K562 (cell line): ENCODE measurements at regions not wholly inside any gene's neighbourhood (a gene's known extent, or its start where the extent isn't known, plus 50 kb on each side); places are given as distances from the start of the nearest gene placed in this dataset.

Source experiments
- EZH2 ChIP-seq: IDR thresholded peaks from 2 replicates; pipeline ENCODE4 v1.6.1; 2012; ENCODE audit warnings: low read depth, mild to moderate bottlenecking, inconsistent platforms, low read length, borderline replicate concordance
- KAT7 ChIP-seq: sonication (generic); formaldehyde crosslinking; IDR thresholded peaks from 2 replicates; pipeline ENCODE4 v1.8.0; 2022; ENCODE audit warnings: missing genetic modification reagents, mild to moderate bottlenecking, borderline replicate concordance
- KDM5B ChIP-seq: fragments of 200-600 bp; sonication (generic); IDR thresholded peaks from 2 replicates; pipeline ENCODE4 v1.6.1; 2012; ENCODE audit warnings: low read depth, mild to moderate bottlenecking, moderate library complexity, low read length, control low read depth, inconsistent platforms; ENCODE audit not compliant: insufficient replicate concordance
- SRF ChIP-seq, 2 experiments: fragments of 250-450, 450-650 bp in 1 of 2; sonication (Bioruptor Pico) in 1 of 2; sonication (generic) in 1 of 2; formaldehyde crosslinking; IDR thresholded peaks; 2 replicates each; pipeline versions ENCODE4 v1.5.0 to v1.5.1; 2020 to 2022; ENCODE audit warnings: mild to moderate bottlenecking in 1 of 2, missing genetic modification reagents in 1 of 2
- TEAD2 ChIP-seq: fragments of 450-650 bp; IDR thresholded peaks from 2 replicates; pipeline ENCODE4 v1.6.1; 2016; ENCODE audit warnings: missing genetic modification characterization, control low read depth, missing compliant biosample characterization
- ZNF76 ChIP-seq: fragments of 250-450 bp; sonication (Bioruptor Pico); IDR thresholded peaks from 2 replicates; pipeline ENCODE4 v1.4.0; 2020; ENCODE audit warnings: mild to moderate bottlenecking, moderate library complexity, borderline replicate concordance
- TF ChIP-seq, protein P1 (sequence below): fragments of 150-350 bp; IDR thresholded peaks from 2 replicates; pipeline ENCODE4 v1.6.1; 2014; ENCODE audit warnings: low read depth, mild to moderate bottlenecking, low read length, borderline replicate concordance
- TF ChIP-seq, protein P2 (sequence below): fragments of 250-450 bp; sonication (Bioruptor Pico); IDR thresholded peaks from 2 replicates; pipeline ENCODE4 v1.4.0; 2020
- TF ChIP-seq, protein P3 (sequence below): sonication (generic); formaldehyde crosslinking; IDR thresholded peaks from 2 replicates; pipeline ENCODE4 v1.8.0; 2022; ENCODE audit warnings: mild to moderate bottlenecking, missing genetic modification reagents
- TF ChIP-seq, protein P4 (sequence below), 3 experiments: IDR thresholded peaks in 2 of 3; conservative IDR thresholded peaks in 1 of 3; 2 replicates each; pipeline ENCODE4 v1.5.1; 2011 to 2012; ENCODE audit warnings: low read length in 3 of 3, mild to moderate bottlenecking in 3 of 3, control low read depth in 2 of 3, improper control_type of control experiment in 1 of 3, inconsistent platforms in 1 of 3, low read depth in 1 of 3, mixed read lengths in 1 of 3, moderate library complexity in 1 of 3; ENCODE audit not compliant: insufficient read depth in 2 of 3

DNA sequence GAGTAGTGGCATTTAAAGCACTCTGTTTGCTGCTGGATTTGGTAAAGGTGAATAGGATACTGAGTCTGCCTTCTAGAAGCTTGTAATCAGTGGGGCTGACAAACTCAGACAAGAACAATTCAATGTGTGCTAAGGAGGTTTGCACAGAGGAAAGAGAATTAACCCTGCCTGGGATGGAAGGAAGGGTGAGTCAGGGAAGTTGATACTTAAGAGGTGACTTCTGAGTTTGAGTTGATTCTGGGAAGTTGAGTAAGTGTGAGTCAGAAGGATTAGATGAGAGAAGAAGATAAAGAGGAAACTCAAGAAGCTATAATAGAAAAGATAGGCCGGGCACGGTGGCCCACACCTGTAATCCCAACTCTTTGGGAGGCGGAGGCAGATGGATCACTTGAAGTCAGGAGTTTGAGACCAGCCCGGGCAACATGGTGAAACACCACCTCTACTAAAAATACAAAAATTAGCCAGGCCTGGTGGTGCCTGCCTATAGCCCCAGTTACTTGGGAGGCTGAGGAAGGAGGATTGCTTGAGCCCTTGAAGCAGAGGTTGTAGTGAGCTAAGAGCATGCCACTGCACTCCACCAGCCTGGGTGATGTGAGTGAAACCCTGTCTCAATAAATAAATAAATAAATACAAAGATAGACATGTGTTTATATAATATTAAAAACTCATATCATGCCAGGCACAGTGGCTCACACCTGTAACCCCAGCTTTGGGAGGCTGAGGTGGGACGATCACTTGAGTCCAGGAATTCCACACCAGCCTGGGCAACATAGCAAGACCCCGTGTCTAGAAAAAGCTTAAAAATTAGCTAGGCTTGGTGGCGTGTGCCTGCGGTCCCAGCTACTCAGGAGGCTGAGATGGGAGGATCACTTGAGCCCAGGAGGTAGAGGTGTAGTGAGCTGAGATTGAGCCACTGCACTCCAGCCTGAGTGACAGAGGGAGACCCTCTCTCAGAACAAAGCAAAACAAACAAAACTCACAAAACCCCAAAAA lies 126.8 kb upstream of the CPM start:
- TF ChIP-seq, protein P1, sequence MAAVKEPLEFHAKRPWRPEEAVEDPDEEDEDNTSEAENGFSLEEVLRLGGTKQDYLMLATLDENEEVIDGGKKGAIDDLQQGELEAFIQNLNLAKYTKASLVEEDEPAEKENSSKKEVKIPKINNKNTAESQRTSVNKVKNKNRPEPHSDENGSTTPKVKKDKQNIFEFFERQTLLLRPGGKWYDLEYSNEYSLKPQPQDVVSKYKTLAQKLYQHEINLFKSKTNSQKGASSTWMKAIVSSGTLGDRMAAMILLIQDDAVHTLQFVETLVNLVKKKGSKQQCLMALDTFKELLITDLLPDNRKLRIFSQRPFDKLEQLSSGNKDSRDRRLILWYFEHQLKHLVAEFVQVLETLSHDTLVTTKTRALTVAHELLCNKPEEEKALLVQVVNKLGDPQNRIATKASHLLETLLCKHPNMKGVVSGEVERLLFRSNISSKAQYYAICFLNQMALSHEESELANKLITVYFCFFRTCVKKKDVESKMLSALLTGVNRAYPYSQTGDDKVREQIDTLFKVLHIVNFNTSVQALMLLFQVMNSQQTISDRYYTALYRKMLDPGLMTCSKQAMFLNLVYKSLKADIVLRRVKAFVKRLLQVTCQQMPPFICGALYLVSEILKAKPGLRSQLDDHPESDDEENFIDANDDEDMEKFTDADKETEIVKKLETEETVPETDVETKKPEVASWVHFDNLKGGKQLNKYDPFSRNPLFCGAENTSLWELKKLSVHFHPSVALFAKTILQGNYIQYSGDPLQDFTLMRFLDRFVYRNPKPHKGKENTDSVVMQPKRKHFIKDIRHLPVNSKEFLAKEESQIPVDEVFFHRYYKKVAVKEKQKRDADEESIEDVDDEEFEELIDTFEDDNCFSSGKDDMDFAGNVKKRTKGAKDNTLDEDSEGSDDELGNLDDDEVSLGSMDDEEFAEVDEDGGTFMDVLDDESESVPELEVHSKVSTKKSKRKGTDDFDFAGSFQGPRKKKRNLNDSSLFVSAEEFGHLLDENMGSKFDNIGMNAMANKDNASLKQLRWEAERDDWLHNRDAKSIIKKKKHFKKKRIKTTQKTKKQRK, result no peak
- TF ChIP-seq, protein P2, sequence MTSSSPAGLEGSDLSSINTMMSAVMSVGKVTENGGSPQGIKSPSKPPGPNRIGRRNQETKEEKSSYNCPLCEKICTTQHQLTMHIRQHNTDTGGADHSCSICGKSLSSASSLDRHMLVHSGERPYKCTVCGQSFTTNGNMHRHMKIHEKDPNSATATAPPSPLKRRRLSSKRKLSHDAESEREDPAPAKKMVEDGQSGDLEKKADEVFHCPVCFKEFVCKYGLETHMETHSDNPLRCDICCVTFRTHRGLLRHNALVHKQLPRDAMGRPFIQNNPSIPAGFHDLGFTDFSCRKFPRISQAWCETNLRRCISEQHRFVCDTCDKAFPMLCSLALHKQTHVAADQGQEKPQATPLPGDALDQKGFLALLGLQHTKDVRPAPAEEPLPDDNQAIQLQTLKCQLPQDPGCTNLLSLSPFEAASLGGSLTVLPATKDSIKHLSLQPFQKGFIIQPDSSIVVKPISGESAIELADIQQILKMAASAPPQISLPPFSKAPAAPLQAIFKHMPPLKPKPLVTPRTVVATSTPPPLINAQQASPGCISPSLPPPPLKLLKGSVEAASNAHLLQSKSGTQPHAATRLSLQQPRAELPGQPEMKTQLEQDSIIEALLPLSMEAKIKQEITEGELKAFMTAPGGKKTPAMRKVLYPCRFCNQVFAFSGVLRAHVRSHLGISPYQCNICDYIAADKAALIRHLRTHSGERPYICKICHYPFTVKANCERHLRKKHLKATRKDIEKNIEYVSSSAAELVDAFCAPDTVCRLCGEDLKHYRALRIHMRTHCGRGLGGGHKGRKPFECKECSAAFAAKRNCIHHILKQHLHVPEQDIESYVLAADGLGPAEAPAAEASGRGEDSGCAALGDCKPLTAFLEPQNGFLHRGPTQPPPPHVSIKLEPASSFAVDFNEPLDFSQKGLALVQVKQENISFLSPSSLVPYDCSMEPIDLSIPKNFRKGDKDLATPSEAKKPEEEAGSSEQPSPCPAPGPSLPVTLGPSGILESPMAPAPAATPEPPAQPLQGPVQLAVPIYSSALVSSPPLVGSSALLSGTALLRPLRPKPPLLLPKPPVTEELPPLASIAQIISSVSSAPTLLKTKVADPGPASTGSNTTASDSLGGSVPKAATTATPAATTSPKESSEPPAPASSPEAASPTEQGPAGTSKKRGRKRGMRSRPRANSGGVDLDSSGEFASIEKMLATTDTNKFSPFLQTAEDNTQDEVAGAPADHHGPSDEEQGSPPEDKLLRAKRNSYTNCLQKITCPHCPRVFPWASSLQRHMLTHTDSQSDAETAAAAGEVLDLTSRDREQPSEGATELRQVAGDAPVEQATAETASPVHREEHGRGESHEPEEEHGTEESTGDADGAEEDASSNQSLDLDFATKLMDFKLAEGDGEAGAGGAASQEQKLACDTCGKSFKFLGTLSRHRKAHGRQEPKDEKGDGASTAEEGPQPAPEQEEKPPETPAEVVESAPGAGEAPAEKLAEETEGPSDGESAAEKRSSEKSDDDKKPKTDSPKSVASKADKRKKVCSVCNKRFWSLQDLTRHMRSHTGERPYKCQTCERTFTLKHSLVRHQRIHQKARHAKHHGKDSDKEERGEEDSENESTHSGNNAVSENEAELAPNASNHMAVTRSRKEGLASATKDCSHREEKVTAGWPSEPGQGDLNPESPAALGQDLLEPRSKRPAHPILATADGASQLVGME (CRISPR knock-in tag), result no peak
- TF ChIP-seq TEAD2 (tag) (no peak), KAT7 (CRISPR knock-in tag) (no peak), EZH2 (no peak), SRF (CRISPR knock-in tag; IDR thresholded peaks at IDR 0.05) (no peak), KDM5B (no peak), ZNF76 (CRISPR knock-in tag) (no peak)
- TF ChIP-seq, protein P3, sequence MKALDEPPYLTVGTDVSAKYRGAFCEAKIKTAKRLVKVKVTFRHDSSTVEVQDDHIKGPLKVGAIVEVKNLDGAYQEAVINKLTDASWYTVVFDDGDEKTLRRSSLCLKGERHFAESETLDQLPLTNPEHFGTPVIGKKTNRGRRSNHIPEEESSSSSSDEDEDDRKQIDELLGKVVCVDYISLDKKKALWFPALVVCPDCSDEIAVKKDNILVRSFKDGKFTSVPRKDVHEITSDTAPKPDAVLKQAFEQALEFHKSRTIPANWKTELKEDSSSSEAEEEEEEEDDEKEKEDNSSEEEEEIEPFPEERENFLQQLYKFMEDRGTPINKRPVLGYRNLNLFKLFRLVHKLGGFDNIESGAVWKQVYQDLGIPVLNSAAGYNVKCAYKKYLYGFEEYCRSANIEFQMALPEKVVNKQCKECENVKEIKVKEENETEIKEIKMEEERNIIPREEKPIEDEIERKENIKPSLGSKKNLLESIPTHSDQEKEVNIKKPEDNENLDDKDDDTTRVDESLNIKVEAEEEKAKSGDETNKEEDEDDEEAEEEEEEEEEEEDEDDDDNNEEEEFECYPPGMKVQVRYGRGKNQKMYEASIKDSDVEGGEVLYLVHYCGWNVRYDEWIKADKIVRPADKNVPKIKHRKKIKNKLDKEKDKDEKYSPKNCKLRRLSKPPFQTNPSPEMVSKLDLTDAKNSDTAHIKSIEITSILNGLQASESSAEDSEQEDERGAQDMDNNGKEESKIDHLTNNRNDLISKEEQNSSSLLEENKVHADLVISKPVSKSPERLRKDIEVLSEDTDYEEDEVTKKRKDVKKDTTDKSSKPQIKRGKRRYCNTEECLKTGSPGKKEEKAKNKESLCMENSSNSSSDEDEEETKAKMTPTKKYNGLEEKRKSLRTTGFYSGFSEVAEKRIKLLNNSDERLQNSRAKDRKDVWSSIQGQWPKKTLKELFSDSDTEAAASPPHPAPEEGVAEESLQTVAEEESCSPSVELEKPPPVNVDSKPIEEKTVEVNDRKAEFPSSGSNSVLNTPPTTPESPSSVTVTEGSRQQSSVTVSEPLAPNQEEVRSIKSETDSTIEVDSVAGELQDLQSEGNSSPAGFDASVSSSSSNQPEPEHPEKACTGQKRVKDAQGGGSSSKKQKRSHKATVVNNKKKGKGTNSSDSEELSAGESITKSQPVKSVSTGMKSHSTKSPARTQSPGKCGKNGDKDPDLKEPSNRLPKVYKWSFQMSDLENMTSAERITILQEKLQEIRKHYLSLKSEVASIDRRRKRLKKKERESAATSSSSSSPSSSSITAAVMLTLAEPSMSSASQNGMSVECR (CRISPR knock-in tag), result no peak
- TF ChIP-seq, protein P4, sequence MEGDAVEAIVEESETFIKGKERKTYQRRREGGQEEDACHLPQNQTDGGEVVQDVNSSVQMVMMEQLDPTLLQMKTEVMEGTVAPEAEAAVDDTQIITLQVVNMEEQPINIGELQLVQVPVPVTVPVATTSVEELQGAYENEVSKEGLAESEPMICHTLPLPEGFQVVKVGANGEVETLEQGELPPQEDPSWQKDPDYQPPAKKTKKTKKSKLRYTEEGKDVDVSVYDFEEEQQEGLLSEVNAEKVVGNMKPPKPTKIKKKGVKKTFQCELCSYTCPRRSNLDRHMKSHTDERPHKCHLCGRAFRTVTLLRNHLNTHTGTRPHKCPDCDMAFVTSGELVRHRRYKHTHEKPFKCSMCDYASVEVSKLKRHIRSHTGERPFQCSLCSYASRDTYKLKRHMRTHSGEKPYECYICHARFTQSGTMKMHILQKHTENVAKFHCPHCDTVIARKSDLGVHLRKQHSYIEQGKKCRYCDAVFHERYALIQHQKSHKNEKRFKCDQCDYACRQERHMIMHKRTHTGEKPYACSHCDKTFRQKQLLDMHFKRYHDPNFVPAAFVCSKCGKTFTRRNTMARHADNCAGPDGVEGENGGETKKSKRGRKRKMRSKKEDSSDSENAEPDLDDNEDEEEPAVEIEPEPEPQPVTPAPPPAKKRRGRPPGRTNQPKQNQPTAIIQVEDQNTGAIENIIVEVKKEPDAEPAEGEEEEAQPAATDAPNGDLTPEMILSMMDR (IDR thresholded peaks at IDR 0.05 in 2 of 3, conservative IDR thresholded peaks at IDR 0.05 in 1 of 3; ENCODE audit: insufficient read depth in 2 of 3, low read depth in 1 of 3, low read length in 3 of 3), result no peak
